ENCODE measurements at regions not wholly inside any gene's neighbourhood (a gene's known extent, or its start where the extent isn't known, plus 50 kb on each side); places are given as distances from the start of the nearest gene placed in this dataset.

GRCh38 chr9:108086624-108087023 lies 597.1 kb upstream of the KLF4 start:
- BruUV-seq (replicated peaks): no TSS peak
- H3K9me3 ChIP-seq (ENCODE audit: control insufficient read depth in 1 of 2, insufficient read depth in 1 of 2, low read depth in 1 of 2, low read length in 2 of 2): no peaks in the 10 kb centered on the region
- no peak overlapping the region for H3K4me3 ChIP-seq (replicated peaks in 1 of 2; ENCODE audit: low read depth in 1 of 2, low read length in 2 of 2)
- DNase-seq (ENCODE audit: low read depth, low spot score): no peak
- H4K20me1 ChIP-seq (ENCODE audit: insufficient read depth): no peaks in the 10 kb centered on the region
- H3K9me2 ChIP-seq (ENCODE audit: insufficient read depth): no peaks in the 10 kb centered on the region
- no peaks in the 10 kb centered on the region for H3K4me1 ChIP-seq (ENCODE audit: control insufficient read depth in 1 of 2, insufficient read depth in 2 of 2, low read length in 2 of 2)
- H3K79me2 ChIP-seq (ENCODE audit: insufficient read depth, low read length): no peaks in the 10 kb centered on the region
- no peak overlapping the region for H2AFZ ChIP-seq (ENCODE audit: low read depth, low read length, poor library complexity, severe bottlenecking)
- ChIA-PET RAD21 (ENCODE audit: low non-redundant PET in 1 of 2, low total read pairs in 2 of 2, uncharacterized antibody in 2 of 2, unreplicated experiment in 2 of 2) (no interaction called here), POLR2A (no interaction called here), CTCF (no interaction called here)
- no peak for ATAC-seq
- no peaks in the 10 kb centered on the region for H3K36me3 ChIP-seq (ENCODE audit: control insufficient read depth in 1 of 2, insufficient read depth in 2 of 2, low read length in 2 of 2)
- TF ChIP-seq CBX3 (IDR thresholded peaks at IDR 0.05; ENCODE audit: low read depth): no peak
- H3K4me2 ChIP-seq (ENCODE audit: low read length): no peak overlapping the region
- no peak overlapping the region for H3K9ac ChIP-seq (ENCODE audit: low read length)
- no peak overlapping the region for H3K27ac ChIP-seq (ENCODE audit: low read depth, low read length)
- H3K27me3 ChIP-seq (ENCODE audit: insufficient read depth, low read length): no peaks in the 10 kb centered on the region
- intact Hi-C loops (cut with micrococcal nuclease): no loop called here

GRCh38 chr9:108085294-108085693 lies 595.7 kb upstream of the KLF4 start:
- H3K9me2 ChIP-seq (ENCODE audit: insufficient read depth): no peaks in the 10 kb centered on the region
- RAD21 ChIA-PET (ENCODE audit: low non-redundant PET in 1 of 2, low total read pairs in 2 of 2, uncharacterized antibody in 2 of 2, unreplicated experiment in 2 of 2): no interaction called here
- no peak for DNase-seq (ENCODE audit: low read depth, low spot score)
- CTCF ChIA-PET: no interaction called here
- H3K4me3 ChIP-seq (replicated peaks in 1 of 2; ENCODE audit: low read depth in 1 of 2, low read length in 2 of 2): no peak overlapping the region
- H3K9ac ChIP-seq (ENCODE audit: low read length): no peak overlapping the region
- intact Hi-C loops (cut with micrococcal nuclease): no loop called here
- H4K20me1 ChIP-seq (ENCODE audit: insufficient read depth): no peaks in the 10 kb centered on the region
- H3K36me3 ChIP-seq (ENCODE audit: control insufficient read depth in 1 of 2, insufficient read depth in 2 of 2, low read length in 2 of 2): no peaks in the 10 kb centered on the region
- BruUV-seq (replicated peaks): no TSS peak
- no peak overlapping the region for H3K27ac ChIP-seq (ENCODE audit: low read depth, low read length)
- no peak for ATAC-seq
- no peaks in the 10 kb centered on the region for H3K9me3 ChIP-seq (ENCODE audit: control insufficient read depth in 1 of 2, insufficient read depth in 1 of 2, low read depth in 1 of 2, low read length in 2 of 2)
- H2AFZ ChIP-seq (ENCODE audit: low read depth, low read length, poor library complexity, severe bottlenecking): no peak overlapping the region
- POLR2A ChIA-PET: no interaction called here
- H3K79me2 ChIP-seq (ENCODE audit: insufficient read depth, low read length): no peaks in the 10 kb centered on the region
- H3K4me1 ChIP-seq (ENCODE audit: control insufficient read depth in 1 of 2, insufficient read depth in 2 of 2, low read length in 2 of 2): no peaks in the 10 kb centered on the region
- no peak for TF ChIP-seq FOSL1 (IDR thresholded peaks at IDR 0.05; ENCODE audit: low read depth)
- H3K4me2 ChIP-seq (ENCODE audit: low read length): no peak overlapping the region
- no peaks in the 10 kb centered on the region for H3K27me3 ChIP-seq (ENCODE audit: insufficient read depth, low read length)

GRCh38 chr9:108083796-108084352 lies 594.3 kb upstream of the KLF4 start:
- Histone ChIP-seq H3K27ac (ENCODE audit: low read depth, low read length) (no peak overlapping the region), H3K9me3 (ENCODE audit: control insufficient read depth in 1 of 2, insufficient read depth in 1 of 2, low read depth in 1 of 2, low read length in 2 of 2) (no peaks in the 10 kb centered on the region), H3K9me2 (ENCODE audit: insufficient read depth) (no peaks in the 10 kb centered on the region), H4K20me1 (ENCODE audit: insufficient read depth) (no peaks in the 10 kb centered on the region), H3K9ac (ENCODE audit: low read length) (no peak overlapping the region), H3K4me1 (ENCODE audit: control insufficient read depth in 1 of 2, insufficient read depth in 2 of 2, low read length in 2 of 2) (no peaks in the 10 kb centered on the region), H3K4me2 (ENCODE audit: low read length) (no peak overlapping the region), H3K79me2 (ENCODE audit: insufficient read depth, low read length) (no peaks in the 10 kb centered on the region), H3K27me3 (ENCODE audit: insufficient read depth, low read length) (no peaks in the 10 kb centered on the region), H3K4me3 (replicated peaks in 1 of 2; ENCODE audit: low read depth in 1 of 2, low read length in 2 of 2) (no peak overlapping the region), H2AFZ (ENCODE audit: low read depth, low read length, poor library complexity, severe bottlenecking) (no peak overlapping the region), H3K36me3 (ENCODE audit: control insufficient read depth in 1 of 2, insufficient read depth in 2 of 2, low read length in 2 of 2) (no peaks in the 10 kb centered on the region)
- ChIA-PET POLR2A (no interaction called here), RAD21 (ENCODE audit: low non-redundant PET in 1 of 2, low total read pairs in 2 of 2, uncharacterized antibody in 2 of 2, unreplicated experiment in 2 of 2) (no interaction called here), CTCF (no interaction called here)
- DNase-seq (ENCODE audit: low read depth, low spot score): no peak
- intact Hi-C loops (cut with micrococcal nuclease): no loop called here
- BruUV-seq (replicated peaks): no TSS peak
- ATAC-seq: no peak
- TF ChIP-seq EZH2 (IDR thresholded peaks at IDR 0.05): no peak
- no peak for TF ChIP-seq ATF3 (IDR thresholded peaks at IDR 0.05)
- TF ChIP-seq ZFX (IDR thresholded peaks at IDR 0.05): no peak
- TF ChIP-seq ZNF274 (IDR thresholded peaks at IDR 0.05; ENCODE audit: low read depth, low read length): no peak
- no peak for TF ChIP-seq YY1 (IDR thresholded peaks at IDR 0.05; ENCODE audit: extremely low read depth, insufficient replicate concordance, low read depth, low read length)
- TF ChIP-seq TCF7L2 (IDR thresholded peaks at IDR 0.05; ENCODE audit: borderline replicate concordance, extremely low read depth, insufficient read depth, insufficient read length): no peak
- no peak for TF ChIP-seq CBX3 (IDR thresholded peaks at IDR 0.05; ENCODE audit: low read depth)
- TF ChIP-seq FOSL1 (IDR thresholded peaks at IDR 0.05; ENCODE audit: low read depth): no peak
- no peak for TF ChIP-seq EZH2phosphoT487 (IDR thresholded peaks at IDR 0.05; ENCODE audit: borderline replicate concordance)
- no peak for TF ChIP-seq RAD21 (IDR thresholded peaks at IDR 0.05; ENCODE audit: low read depth)
- no peak for TF ChIP-seq ELF1 (IDR thresholded peaks at IDR 0.05; ENCODE audit: borderline replicate concordance, low read depth)
- TF ChIP-seq SRF (IDR thresholded peaks at IDR 0.05; ENCODE audit: low read depth): no peak
- TF ChIP-seq CTCF (IDR thresholded peaks at IDR 0.05 in 2 of 3, conservative IDR thresholded peaks at IDR 0.05 in 1 of 3; ENCODE audit: borderline replicate concordance in 1 of 3, insufficient read depth in 1 of 3, low read depth in 2 of 3, low read length in 2 of 3): no peak

All from HCT116 (cell line).